MM.1S (cell line): ENCODE measurements at regions not wholly inside any gene's neighbourhood (a gene's known extent, or its start where the extent isn't known, plus 50 kb on each side); places are given as distances from the start of the nearest gene placed in this dataset.

Source experiments
- EZH2 ChIP-seq: fragments of 300-600 bp; sonication (generic); optimal IDR thresholded peaks from 2 replicates; pipeline ENCODE3; 2017; ENCODE audit warnings: low read depth, mild to moderate bottlenecking, antibody characterized with exemption, low read length, mixed read lengths
- EZH2phosphoT487 ChIP-seq: fragments of 300-600 bp; sonication (generic); IDR thresholded peaks from 2 replicates; pipeline ENCODE4 v1.6.1; 2018; ENCODE audit warnings: antibody characterized with exemption, low read length
- TF ChIP-seq, protein P1 (sequence below): fragments of 300-600 bp; sonication (generic); IDR thresholded peaks from 2 replicates; pipeline ENCODE4 v1.5.1; 2016; ENCODE audit warnings: antibody characterized with exemption, low read length, mixed read lengths

DNA sequence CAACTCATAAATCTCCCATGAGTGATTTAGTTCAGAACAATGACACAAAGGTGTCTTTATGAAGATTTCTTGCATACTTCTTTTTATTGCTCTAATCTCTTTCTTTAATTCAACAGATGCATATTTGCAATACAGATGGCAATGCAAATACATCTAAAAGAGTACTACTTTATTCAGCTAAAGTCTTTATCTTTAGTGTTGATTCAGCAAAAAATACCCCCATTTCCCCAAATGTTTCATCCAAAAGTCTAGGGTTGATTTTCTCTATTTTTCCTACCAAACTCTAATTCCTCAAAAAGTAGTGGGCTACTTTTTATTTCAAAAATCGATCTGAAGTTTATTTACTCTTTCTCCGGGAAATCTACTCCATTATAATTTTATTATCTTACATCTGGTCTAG lies 1055.2 kb downstream of the STIM2 start:
- TF ChIP-seq, protein P1, sequence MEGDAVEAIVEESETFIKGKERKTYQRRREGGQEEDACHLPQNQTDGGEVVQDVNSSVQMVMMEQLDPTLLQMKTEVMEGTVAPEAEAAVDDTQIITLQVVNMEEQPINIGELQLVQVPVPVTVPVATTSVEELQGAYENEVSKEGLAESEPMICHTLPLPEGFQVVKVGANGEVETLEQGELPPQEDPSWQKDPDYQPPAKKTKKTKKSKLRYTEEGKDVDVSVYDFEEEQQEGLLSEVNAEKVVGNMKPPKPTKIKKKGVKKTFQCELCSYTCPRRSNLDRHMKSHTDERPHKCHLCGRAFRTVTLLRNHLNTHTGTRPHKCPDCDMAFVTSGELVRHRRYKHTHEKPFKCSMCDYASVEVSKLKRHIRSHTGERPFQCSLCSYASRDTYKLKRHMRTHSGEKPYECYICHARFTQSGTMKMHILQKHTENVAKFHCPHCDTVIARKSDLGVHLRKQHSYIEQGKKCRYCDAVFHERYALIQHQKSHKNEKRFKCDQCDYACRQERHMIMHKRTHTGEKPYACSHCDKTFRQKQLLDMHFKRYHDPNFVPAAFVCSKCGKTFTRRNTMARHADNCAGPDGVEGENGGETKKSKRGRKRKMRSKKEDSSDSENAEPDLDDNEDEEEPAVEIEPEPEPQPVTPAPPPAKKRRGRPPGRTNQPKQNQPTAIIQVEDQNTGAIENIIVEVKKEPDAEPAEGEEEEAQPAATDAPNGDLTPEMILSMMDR, result no peak
- no peak for TF ChIP-seq EZH2
- TF ChIP-seq EZH2phosphoT487, result no peak
